WI38 (cell line): ENCODE measurements at regions not wholly inside any gene's neighbourhood (a gene's known extent, or its start where the extent isn't known, plus 50 kb on each side); places are given as distances from the start of the nearest gene placed in this dataset.

ENCODE experiments used
- H3K4me3 ChIP-seq: 2 replicates; pipeline ENCODE4 v1.5.1; 2011; ENCODE audit warnings: low read depth, mild to moderate bottlenecking, control low read depth, low read length
- CTCF ChIP-seq: IDR thresholded peaks from 2 replicates; pipeline ENCODE4 v1.5.1; 2012; ENCODE audit warnings: low read depth, mild to moderate bottlenecking, control low read depth, low read length

GRCh38 chr9:109889456-109889855, 109.5 kb downstream of the PALM2AKAP2 start:
- no peak for TF ChIP-seq CTCF
- no peak overlapping the region for H3K4me3 ChIP-seq

- no peak for TF ChIP-seq CTCF
- no peak overlapping the region for H3K4me3 ChIP-seq
Observed at GRCh38 chr9:109893241-109893640, 113.2 kb downstream of the PALM2AKAP2 start.

GRCh38 chr9:109894473-109894872, 114.5 kb downstream of the PALM2AKAP2 start:
- TF ChIP-seq CTCF = no peak

GRCh38 chr9:109894921-109895758, 115.1 kb downstream of the PALM2AKAP2 start:
- TF ChIP-seq CTCF = no peak
- H3K4me3 ChIP-seq = no peak overlapping the region

More at GRCh38 chr9:109894473-109894872, 114.5 kb downstream of the PALM2AKAP2 start:
- H3K4me3 ChIP-seq = no peak overlapping the region

- no peak for TF ChIP-seq CTCF
- H3K4me3 ChIP-seq = no peak overlapping the region
Observed at GRCh38 chr9:109901201-109901600, 121.2 kb downstream of the PALM2AKAP2 start.

GRCh38 chr9:109903515-109904138, 123.6 kb downstream of the PALM2AKAP2 start:
- no peak overlapping the region for H3K4me3 ChIP-seq
- TF ChIP-seq CTCF = peak; percentile 72

- no peak for TF ChIP-seq CTCF
Observed at GRCh38 chr9:109904666-109905065, 124.7 kb downstream of the PALM2AKAP2 start.

More at GRCh38 chr9:109904666-109905065, 124.7 kb downstream of the PALM2AKAP2 start:
- no peak overlapping the region for H3K4me3 ChIP-seq
